Common myeloid progenitor, CD34-positive (primary cell): ENCODE measurements at regions not wholly inside any gene's neighbourhood (a gene's known extent, or its start where the extent isn't known, plus 50 kb on each side); places are given as distances from the start of the nearest gene placed in this dataset.

Experiments used
- CTCF ChIA-PET: fragments of 350-600 bp; sonication (Branson Sonifier 250); formaldehyde crosslinking; loops from one replicate; lab custom pipeline; 2021; ENCODE audit warnings: antibody characterized with exemption; lab: Charles Lee
- POLR2A ChIA-PET: fragments of 350-600 bp; sonication (Branson Sonifier 250); formaldehyde crosslinking; loops from one replicate; lab custom pipeline; 2021; ENCODE audit warnings: antibody characterized with exemption; lab: Charles Lee
- DNase-seq, 3 donors: peaks; one replicate each; pipeline versions ENCODE4 v3.0.0 to v3.0.0-alpha.2; 2013
- H3K27ac ChIP-seq, 2 experiments: 1 replicate in 1 of 2; 2 replicates in 1 of 2; pipeline ENCODE4 v1.7.0; 2013; ENCODE audit warnings: inconsistent platforms in 2 of 2, low read length in 2 of 2, mild to moderate bottlenecking in 2 of 2, low read depth in 1 of 2, moderate library complexity in 1 of 2; ENCODE audit not compliant: severe bottlenecking in 2 of 2, insufficient read depth in 1 of 2, poor library complexity in 1 of 2
- H3K27me3 ChIP-seq, 5 experiments: replicated peaks in 2 of 5; 1 replicate in 3 of 5; 2 replicates in 2 of 5; pipeline versions ENCODE4 v1.6.1 to v1.7.0; 2013; ENCODE audit warnings: low read length in 4 of 5, mild to moderate bottlenecking in 2 of 5, moderate library complexity in 2 of 5, inconsistent platforms in 1 of 5; ENCODE audit not compliant: insufficient read depth in 5 of 5, control insufficient read depth in 4 of 5
- H3K36me3 ChIP-seq, 4 experiments: 1 replicate in 2 of 4; 2 replicates in 2 of 4; pipeline versions ENCODE4 v1.6.1 to v1.7.0; 2013; ENCODE audit warnings: low read length in 3 of 4, control low read depth in 1 of 4, mild to moderate bottlenecking in 1 of 4; ENCODE audit not compliant: control insufficient read depth in 4 of 4, insufficient read depth in 4 of 4
- H3K4me1 ChIP-seq, 4 experiments: 1 replicate in 3 of 4; 2 replicates in 1 of 4; pipeline versions ENCODE4 v1.6.1 to v1.7.1; 2013; ENCODE audit warnings: low read length in 3 of 4, mild to moderate bottlenecking in 3 of 4, control low read depth in 1 of 4, inconsistent platforms in 1 of 4, moderate library complexity in 1 of 4; ENCODE audit not compliant: control insufficient read depth in 4 of 4, insufficient read depth in 4 of 4; ENCODE audit errors: control extremely low read depth in 1 of 4
- H3K4me3 ChIP-seq, 7 experiments: 1 replicate in 4 of 7; 2 replicates in 3 of 7; pipeline versions ENCODE4 v1.5.1 to v1.7.0; 2013; ENCODE audit warnings: mild to moderate bottlenecking in 7 of 7, low read length in 6 of 7, moderate library complexity in 6 of 7, inconsistent platforms in 2 of 7, low read depth in 2 of 7, control low read depth in 1 of 7; ENCODE audit not compliant: insufficient read depth in 4 of 7, control insufficient read depth in 1 of 7; ENCODE audit errors: extremely low read depth in 1 of 7
- H3K9me3 ChIP-seq, 5 experiments: 1 replicate in 4 of 5; 2 replicates in 1 of 5; pipeline versions ENCODE4 v1.6.1 to v1.7.1; 2013; ENCODE audit warnings: low read length in 4 of 5, mild to moderate bottlenecking in 2 of 5, inconsistent platforms in 1 of 5, low read depth in 1 of 5, moderate library complexity in 1 of 5; ENCODE audit not compliant: control insufficient read depth in 4 of 5, insufficient read depth in 2 of 5; ENCODE audit errors: control extremely low read depth in 1 of 5
- WGBS: methylation state at CpG from one replicate; pipeline ENCODE4 v1.1.5; 2013; ENCODE audit not compliant: insufficient coverage; 5-methylcytosine and 5-hydroxymethylcytosine counted together

DNA sequence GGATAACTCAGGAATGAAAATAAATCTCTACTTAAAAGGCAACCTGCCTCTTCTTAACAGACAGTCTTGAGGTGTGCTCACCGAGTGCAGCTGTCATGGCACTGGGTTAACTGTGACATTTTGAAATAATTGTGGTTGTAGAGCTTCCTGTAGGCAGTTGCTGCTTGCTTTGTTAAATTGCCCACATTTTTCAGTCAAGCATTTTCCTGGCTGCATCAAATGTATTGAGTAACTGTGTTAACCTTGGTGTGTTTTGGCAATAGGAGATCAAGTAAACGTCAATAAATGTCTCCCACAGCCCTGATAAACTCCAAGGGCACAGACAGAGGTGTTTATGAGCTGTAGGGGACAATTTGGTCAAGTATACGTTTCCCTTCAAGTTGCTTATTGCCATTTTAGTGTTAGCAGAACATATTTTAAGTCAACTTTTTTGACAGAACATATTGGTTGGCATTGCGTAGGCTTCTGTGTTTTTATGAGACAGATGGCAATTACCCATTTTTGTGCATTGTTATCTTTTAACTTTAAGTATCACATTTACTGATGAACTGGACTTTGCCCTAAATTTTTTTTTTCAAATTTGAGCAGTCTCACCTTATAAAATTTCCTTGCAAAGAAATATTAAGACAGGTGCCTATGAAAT is 527.4 kb downstream of the C4orf33 start:
- Histone ChIP-seq H3K4me3 (no peak overlapping the region), H3K27me3 (no peaks in the 10 kb centered on the region), H3K4me1 (peaks cover 0 to 13% (median 0%) of the 10 kb centered on the region in 4 experiments), H3K27ac (no peak overlapping the region), H3K36me3 (no peaks in the 10 kb centered on the region), H3K9me3 (no peaks in the 10 kb centered on the region)
- CTCF ChIA-PET, result no interaction called here
- 14% methylated on average over 2 of the region's 4 CpGs for WGBS
- POLR2A ChIA-PET, result no interaction called here
- peak in 1 of 3 donors; percentile 10 for DNase-seq

DNA sequence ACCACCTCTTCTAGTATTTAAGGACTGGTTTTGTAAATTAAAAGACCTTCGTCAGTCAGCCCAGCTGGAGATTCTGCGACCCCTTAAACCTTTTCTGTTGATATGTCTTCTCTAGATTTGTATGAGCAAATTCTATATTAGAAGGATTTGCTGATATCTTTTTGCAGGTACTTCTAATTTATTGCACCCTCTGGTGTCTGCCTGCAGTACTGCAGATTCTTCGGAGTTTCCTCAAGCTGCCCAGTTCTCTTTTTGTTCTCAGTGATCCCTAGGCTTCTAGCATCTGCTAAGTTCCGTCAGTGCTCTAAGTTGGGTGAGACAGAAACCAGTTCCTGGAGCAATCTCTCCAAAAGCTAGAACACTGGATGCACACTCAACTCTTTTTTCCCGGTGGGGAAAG is 545.2 kb downstream of the C4orf33 start:
- Histone ChIP-seq H3K27ac (no peak overlapping the region), H3K4me3 (no peak overlapping the region), H3K27me3 (no peaks in the 10 kb centered on the region), H3K4me1 (no peaks in the 10 kb centered on the region), H3K9me3 (no peaks in the 10 kb centered on the region), H3K36me3 (no peaks in the 10 kb centered on the region)
- WGBS, result 16% methylated on average over 2 of the region's 5 CpGs
- DNase-seq, result peak; percentile 36 to 70 (median 46)
- POLR2A ChIA-PET, result no interaction called here
- CTCF ChIA-PET, result interaction anchor here (1.0 to 4.6 kb wide), 9 partner anchors 10 to 297 kb away, joined by 3 to 70 read pairs (median 5); no protein-coding TSS in a partner anchor

DNA sequence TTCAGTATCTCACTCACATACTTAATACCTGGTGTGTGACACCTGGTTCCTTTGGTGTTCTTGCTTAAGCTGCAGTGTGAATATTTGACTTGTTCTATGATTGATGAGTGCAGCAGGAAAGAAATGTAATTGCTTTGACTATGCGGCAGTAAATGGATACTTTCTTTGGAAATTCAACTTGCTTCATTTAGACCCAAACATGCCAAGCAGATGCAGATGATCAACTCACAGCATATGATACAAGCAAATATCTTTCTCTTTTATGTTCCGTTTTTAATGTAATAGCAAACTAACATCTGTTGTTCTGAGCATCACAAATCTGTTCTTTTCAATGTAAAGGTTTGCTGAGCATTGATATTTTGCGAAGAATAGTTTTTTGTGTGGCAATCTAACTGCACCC is 549.5 kb downstream of the C4orf33 start:
- DNase-seq, result no peak
- WGBS, result 83% methylated on average over 1 of the region's 3 CpGs
- POLR2A ChIA-PET, result no interaction called here
- Histone ChIP-seq H3K27me3 (no peaks in the 10 kb centered on the region), H3K9me3 (no peaks in the 10 kb centered on the region), H3K4me3 (no peak overlapping the region), H3K27ac (no peak overlapping the region), H3K4me1 (no peaks in the 10 kb centered on the region), H3K36me3 (no peaks in the 10 kb centered on the region)
- CTCF ChIA-PET, result no interaction called here

DNA sequence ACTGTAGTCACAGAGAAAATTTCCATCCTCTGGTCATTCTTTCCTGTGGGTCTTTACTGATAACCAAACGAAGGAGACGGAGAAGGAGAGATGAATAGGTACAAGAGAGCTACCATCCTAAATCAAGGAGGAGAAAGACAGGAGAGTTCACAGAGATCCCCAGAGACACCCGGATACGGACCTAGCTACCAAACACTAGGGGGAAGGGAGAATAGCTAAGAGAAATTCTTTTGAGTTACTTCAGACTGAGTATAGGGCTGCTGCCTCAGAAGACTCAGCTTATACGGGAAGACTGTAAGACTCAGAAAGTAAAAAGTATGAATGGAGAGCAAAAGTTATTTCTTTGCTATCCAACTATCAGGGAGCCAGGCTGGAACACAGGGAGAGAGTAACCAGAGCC is 572.1 kb downstream of the C4orf33 start:
- CTCF ChIA-PET, result interaction anchor here (0.9 kb wide), 1 partner anchor 27 kb away, joined by 4 read pairs; no protein-coding TSS in a partner anchor

DNA sequence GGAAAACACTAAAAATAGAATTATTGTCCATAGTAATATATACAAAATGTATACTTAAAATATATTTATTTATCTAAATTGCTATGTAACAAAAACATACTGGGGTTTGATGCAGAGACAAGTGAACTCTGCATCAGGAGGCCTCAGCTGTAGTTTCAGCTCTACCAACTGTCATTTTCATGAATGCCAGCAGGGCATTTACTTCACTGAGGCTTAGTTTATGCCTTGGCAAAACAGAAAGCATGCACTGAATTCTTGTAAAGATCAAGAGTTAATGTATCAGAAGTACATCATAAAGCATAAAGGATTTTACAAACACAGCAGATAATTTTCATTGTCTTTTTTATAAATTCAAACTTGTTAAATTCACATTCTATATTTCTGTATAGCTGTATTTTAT is 577.0 kb downstream of the C4orf33 start:
- Histone ChIP-seq H3K27ac (no peak overlapping the region), H3K27me3 (no peaks in the 10 kb centered on the region), H3K36me3 (no peaks in the 10 kb centered on the region), H3K4me3 (no peak overlapping the region), H3K9me3 (no peaks in the 10 kb centered on the region), H3K4me1 (no peaks in the 10 kb centered on the region)
- ChIA-PET POLR2A (no interaction called here), CTCF (interaction anchor here (1.4 kb wide), 1 partner anchor 25 kb away, joined by 3 read pairs; no protein-coding TSS in a partner anchor)
- no peak for DNase-seq

More for the DNA sequence above, 572.1 kb downstream of the C4orf33 start:
- no peaks in the 10 kb centered on the region for H3K9me3 ChIP-seq
- WGBS, result 81% methylated on average over 5 of the region's 5 CpGs
- H3K27ac ChIP-seq, result no peak overlapping the region
- no peak overlapping the region for H3K4me3 ChIP-seq
- H3K36me3 ChIP-seq, result no peaks in the 10 kb centered on the region
- no peak for DNase-seq
- no peaks in the 10 kb centered on the region for H3K27me3 ChIP-seq
- no peaks in the 10 kb centered on the region for H3K4me1 ChIP-seq
- POLR2A ChIA-PET, result no interaction called here

DNA sequence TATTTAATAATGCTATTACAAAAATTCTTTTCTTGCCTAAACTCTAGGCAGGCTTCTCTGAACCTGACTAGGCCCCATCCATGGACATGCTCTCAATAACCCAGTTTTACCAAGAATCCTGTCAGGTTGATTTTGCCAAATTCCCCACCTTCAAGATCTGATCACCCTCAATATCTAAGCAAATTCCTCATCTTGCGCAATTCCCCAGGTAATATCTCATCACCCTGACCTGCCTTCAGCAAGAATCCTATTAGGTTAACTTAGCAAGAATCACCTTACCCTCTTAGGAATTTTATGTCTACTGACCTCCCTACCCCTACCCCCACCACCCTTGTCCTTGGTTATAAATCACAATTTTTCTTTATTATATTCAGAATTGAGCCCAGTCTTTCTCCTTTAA is 579.1 kb downstream of the C4orf33 start:
- Histone ChIP-seq H3K27ac (no peak overlapping the region), H3K9me3 (no peaks in the 10 kb centered on the region), H3K4me3 (no peak overlapping the region), H3K27me3 (no peaks in the 10 kb centered on the region), H3K36me3 (no peaks in the 10 kb centered on the region), H3K4me1 (no peaks in the 10 kb centered on the region)
- DNase-seq, result no peak
- CTCF ChIA-PET, result no interaction called here
- POLR2A ChIA-PET, result no interaction called here
- WGBS, result 100% methylated on average over 1 of the region's 1 CpG

DNA sequence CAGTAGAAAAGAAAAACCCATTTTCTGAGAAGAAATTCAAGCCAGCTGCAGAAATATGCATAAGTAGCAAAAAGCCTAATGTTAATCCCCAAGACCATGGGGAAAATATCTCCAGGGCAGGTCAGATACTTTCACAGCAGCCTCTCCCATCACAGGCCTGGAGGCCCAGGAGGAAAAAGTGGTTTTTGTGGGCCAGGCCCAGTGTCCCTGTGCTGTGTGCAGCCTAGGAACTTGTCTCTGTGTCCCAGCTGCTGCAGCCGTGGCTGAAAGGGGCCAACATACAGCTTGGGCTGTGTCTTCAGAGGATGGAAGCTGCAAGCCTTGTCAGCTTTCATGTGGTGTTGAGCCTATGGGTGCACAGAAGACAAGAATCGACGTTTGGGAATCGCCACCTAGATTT is 581.0 kb downstream of the C4orf33 start:
- H3K27ac ChIP-seq, result no peak overlapping the region
- H3K27me3 ChIP-seq, result no peaks in the 10 kb centered on the region
- CTCF ChIA-PET, result no interaction called here
- DNase-seq, result no peak
- 89% methylated on average over 4 of the region's 4 CpGs for WGBS
- no peak overlapping the region for H3K4me3 ChIP-seq
- H3K36me3 ChIP-seq, result no peaks in the 10 kb centered on the region
- POLR2A ChIA-PET, result no interaction called here
- no peaks in the 10 kb centered on the region for H3K9me3 ChIP-seq
- H3K4me1 ChIP-seq, result no peaks in the 10 kb centered on the region
